ENCODE measurements at regions not wholly inside any gene's neighbourhood (a gene's known extent, or its start where the extent isn't known, plus 50 kb on each side); places are given as distances from the start of the nearest gene placed in this dataset.

- no peak for TF ChIP-seq CTCF (IDR thresholded peaks at IDR 0.05)
- TF ChIP-seq POLR2A (IDR thresholded peaks at IDR 0.05): no peak
Observed at GRCh38 chr5:61896811-61897210, 409.2 kb upstream of the KIF2A start.
